GM21825 (cell line): ENCODE measurements at regions not wholly inside any gene's neighbourhood (a gene's known extent, or its start where the extent isn't known, plus 50 kb on each side); places are given as distances from the start of the nearest gene placed in this dataset.

Source experiments
- ATAC-seq: cut with Tn5 transposase; IDR thresholded peaks from one replicate; pipeline ENCODE4 v1.9.1; 2021; ENCODE audit warnings: mild to moderate bottlenecking, moderate library complexity; ENCODE audit not compliant: unreplicated experiment

DNA sequence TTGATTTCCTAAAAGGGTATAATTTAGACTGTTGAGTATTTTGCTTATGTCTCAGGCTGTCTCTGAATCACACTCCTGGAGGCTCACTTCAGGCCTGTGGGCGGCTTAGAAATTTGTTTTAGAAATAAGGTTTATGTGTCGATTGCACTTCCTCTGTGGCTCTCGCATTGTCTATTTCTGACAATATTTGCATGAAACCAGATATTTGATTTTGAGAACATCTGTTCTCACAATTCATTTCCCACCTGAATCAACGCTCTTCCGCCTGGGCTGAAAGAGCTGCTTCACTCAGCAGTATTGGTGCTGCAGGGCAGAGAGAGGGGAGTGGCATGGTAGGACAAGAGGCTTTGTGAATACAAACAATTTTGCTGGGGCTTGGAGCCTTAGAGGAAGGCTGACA is 262.0 kb downstream of the ADRA2A start:
- ATAC-seq: peak; percentile 85

DNA sequence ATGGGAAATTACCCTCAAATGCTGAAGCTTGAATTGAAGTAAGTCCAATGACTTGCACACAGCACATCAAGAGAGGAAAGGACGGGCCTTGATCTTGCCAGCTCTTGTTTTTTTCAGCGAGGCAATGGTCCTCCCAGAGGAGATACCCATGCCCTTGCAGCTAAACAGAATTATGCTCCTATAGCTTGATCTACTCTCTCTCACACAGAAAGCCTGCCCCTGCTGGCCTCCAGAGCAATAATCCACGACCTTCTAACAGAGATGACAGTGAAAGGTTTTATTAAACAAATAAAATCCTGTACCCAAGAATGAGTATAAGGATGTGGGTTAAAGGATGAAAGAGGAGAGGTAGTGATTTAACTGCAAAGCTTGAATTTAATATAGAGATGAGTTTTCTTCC is 268.0 kb downstream of the ADRA2A start:
- ATAC-seq: no peak

DNA sequence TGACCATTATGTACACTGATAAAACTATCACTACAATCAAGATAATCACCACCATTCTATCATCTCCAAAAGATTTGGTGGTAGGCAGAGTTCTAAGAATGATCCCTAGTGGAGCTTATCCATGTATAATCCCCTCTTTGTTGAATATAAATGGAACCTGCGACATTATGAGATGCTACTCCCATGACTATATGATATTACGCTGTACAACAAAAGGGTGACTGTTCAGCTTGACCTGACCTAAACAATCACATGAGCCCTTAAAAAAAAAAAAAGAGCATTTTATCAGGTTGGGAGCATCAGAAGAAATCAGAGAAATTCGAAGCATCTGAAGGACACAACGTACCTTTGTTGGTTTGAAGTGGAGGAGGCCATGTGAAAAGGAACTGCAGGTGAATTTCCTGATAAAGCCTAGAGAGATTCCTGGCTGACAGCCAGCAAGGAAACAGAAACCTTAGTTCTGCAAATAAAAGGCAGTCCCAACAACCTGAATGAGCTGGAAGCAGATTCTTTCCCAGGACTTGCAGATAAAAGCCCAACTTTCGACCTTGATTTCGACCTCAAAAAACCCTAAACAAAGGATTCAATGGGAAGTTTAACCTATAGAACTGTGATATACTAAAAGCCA is 270.7 kb downstream of the ADRA2A start:
- ATAC-seq: no peak

DNA sequence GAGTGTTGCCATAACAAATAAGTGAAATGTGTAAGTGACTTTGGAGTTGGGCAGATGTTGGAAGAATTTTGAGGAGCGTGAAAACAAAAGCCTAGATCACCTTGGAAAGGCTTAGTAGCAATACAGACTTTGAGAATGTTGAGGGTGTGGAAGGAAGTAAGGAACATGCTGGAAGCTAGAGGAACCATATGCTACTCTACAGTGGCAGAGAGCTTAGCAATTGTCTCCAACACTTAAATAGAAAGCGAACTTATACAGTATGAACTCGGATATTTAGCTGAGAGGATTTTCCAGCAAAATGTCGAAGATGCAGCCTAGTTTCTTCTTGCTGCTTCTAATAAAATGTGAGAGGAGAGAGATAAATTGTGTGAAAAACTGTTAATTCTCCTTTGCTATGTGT is 271.2 kb downstream of the ADRA2A start:
- no peak for ATAC-seq

DNA sequence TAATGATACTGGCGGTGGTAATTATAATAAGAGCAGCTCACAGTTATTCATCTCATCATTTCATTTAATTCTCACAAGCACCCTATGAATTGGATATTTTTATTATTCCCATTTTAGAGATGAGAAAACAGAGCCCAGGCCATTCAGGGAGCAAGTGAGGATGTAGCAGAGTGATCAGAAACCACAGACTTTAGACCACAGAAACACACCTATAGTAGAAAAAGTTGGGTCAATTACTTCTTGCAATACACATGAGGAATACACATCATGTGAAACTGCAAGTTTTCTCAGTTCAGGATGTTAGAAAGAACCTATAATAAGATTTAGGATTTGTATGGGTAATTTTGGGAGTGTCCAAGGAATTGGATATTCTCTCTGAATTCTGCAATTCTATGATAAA is 278.0 kb downstream of the ADRA2A start:
- ATAC-seq: no peak

DNA sequence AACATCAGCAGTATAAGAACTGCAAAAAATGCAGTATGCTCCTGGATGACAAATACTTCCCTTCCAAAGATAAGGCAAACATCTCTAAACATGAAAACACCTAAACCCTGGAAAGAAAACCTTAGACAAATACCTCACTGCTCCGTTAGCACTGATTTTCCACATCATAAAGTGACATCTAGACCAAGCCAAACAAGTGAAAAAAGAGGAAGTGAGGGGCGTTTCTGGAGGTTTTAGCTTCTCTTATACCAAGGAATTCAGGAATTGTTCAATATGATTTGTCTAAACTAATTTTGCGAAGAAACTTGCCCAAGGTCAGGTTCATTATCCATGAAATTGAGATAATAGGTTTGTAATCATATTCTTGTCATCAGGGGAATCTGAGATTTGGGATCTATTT is 279.7 kb downstream of the ADRA2A start:
- no peak for ATAC-seq

DNA sequence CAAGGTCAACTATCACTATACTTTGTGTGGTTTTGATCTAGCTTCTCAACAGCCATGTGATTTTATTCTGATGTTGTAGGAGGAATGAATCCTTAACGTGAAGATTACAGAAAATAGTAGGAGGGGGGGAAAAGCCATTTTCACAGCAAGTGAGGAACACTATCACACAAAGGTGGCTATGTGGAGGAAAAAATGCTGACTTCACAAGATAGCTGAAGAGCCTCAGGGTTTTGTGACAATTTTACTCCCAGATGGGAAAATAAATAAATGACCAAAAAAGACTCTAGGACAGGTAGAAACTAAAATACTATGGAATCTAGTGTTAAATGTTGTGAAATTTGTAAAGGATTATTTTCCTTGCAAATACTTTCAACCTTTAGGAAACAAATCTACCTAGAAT is 281.0 kb downstream of the ADRA2A start:
- ATAC-seq: no peak

DNA sequence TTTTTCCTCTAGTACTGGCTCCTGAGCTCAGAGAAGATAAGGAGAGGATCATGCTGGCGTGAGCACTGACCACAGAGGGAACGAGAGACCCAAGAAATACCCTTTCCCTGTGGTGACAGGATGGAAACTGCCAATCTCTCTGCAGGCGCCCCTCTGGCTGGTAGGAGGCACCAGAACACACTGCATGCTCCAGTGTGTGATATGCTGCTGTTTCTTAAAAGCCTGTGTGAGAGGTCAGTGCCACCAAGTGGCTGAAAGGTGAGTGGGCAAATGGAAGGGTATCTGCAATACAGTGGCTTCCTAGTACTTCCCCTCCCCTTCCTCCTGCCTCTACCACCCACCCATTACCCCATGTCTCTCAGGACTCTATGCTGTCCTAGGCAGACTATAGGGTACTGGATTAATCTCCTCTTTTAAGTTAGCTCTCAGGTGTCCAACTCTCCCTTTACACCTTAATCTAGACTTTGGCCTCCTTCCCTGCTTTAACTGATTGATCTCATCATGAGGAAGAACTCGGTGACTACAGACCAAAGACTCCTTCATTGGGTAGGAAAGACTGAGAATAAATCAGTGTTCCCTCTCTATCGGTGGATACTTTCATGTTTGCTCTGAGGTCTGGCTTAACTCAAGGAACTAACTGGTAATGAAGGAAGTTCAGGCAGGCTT is 283.6 kb downstream of the ADRA2A start:
- ATAC-seq: peak; percentile 81

DNA sequence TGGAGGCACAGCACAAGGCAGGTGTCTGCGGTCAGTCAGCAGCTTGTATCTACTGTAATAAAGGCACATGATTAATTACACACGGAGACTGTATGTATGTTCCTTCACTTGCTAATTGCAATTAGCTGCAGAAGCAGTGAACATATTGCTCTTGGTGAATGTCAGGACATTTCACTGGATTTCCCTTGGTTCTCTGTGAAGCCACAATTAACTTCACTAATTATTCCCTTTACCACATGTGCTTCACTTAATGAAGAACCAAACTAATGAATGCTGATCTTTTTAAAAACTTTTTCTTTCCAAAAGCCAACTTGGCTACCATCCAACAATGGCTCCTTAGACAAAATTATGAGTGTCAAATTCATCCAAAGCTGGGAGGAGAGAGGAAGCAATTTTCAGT is 290.7 kb downstream of the ADRA2A start:
- ATAC-seq: no peak

DNA sequence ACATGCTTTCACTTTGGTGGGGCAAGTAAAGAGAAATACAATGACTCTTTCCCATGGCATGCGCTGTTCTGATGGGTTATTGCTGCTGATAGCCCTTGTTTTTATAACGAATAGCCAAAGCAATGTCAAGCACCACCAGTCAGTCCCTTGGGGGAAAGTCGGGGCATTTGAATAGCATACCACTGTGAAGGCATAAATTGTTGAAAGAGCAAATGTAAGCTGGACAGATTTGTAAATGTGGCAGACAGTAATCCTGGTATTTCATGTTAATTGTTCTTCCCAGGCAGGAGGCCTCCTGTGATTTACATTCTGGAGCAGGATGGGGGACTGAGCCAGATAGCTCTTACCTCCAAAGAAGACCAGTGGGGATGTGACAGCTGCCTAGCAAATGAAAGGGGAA is 293.3 kb downstream of the ADRA2A start:
- ATAC-seq: no peak

DNA sequence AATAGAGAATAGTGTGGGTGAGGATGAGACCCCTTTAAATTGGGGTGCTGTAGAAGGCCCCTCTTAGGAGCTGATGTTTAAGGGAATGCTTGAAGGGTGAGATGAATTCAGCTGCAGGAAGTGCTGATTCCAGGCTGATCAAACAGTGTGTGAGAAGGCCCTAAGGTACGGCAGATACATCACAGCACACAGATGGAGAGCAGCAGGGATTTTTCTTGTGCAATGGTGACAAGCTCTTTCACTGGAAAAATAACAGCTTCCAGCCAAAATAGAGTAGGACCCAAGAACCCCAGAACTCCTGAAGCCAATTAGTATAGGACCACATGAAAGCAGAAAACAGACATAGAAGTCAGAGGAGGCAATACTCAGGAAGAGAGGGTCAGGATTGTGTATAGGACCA is 296.9 kb downstream of the ADRA2A start:
- ATAC-seq: no peak

DNA sequence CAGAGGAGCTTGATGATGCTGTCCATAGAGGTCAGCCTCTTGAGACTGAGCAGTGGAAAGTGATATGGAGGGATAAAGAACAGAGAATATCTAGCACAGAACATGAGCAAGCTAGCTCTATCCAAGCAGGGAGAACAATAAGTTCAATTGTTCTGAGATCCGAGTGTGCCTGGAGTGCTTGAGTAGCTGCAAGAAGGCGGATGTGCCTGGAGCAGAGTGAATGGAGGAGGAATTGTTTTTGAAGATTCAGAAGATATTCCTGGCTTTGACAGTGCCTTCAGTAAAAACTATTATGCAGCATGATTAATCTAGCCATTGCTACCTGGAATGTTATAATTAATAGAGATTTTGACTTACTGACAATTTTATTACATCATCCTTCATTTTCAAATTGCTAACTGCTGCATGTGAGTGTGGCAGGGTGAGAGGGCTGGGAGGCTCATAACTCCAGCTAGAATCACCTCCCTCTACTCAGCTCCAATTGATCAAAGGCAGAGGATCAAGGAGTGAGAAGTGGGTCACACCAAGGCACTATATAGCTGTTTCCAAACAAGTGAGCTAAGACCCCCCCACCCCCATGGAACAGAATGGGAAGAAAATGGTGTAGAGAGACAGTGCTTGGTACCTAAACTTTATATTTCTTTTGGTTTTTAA is 302.8 kb downstream of the ADRA2A start:
- ATAC-seq: no peak

DNA sequence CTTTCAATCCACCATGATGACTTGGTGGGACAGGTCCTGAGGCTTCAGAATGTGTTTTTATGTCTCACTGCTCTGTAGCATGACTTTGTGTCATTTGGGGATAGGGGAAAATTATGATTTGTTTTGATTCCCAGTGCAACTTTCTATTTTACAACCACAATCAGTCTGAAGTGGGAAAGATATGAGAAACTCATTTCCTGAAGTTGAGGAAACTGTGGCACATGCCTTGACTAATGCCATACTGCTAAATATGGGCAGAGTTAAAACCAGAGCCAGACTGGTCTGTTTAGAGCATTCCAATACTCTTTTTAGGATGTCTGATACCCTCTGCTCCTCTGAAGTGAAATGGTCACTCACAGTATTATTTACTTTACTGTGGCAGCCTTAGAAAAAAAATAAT is 307.7 kb downstream of the ADRA2A start:
- ATAC-seq: no peak

DNA sequence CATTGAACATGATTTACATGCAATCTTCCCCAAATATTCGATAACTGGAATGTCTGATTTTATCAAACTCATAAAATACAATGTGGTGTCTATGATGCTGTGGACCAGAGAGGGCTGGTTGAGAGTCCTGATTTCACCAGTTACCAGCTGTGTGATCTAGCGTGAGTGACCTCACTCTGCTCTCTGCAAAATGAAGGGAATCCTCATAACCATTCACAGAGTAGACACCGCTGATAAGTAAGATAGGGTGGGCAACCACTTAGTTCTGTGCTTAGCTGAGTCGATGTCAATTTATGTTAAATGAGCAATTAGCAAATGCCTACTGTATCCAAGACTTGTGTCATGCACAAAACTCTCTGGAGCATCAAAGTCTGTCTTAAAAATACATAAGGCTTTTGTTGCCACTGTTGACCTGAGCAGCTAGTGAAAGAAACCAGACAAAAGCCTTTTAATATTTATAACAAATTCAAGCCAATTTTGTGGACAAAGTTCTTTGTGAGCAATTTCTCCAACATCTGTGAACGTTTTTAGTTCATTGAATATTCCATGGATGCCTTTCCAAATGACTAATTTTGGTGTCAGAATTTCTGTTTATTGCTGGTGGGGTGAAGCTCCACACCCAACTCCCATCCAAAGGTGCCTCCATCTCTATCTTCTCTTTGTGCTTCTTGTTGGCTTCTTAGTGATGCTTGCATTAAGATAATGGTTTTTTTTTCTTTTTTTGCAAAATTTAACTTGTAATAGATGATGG is 314.2 kb downstream of the ADRA2A start:
- no peak for ATAC-seq

DNA sequence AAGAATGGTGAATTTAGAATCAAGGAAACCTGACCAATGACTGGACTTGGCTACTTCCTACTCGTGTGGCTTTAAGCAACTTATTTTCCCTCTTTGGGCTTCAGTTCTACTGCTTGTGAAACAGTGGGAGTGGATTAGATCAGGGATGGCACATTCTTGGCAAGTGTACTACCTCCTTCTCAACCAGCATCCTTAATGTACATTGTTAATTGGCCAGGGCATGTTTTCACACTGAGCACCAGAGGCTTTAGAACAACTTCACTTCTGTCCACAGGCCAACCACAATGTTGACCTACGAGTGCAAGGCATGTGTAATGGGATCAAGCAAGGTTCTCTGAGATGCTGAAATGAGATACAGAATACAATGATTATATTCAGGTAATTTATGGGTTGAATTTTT is 315.3 kb downstream of the ADRA2A start:
- no peak for ATAC-seq

DNA sequence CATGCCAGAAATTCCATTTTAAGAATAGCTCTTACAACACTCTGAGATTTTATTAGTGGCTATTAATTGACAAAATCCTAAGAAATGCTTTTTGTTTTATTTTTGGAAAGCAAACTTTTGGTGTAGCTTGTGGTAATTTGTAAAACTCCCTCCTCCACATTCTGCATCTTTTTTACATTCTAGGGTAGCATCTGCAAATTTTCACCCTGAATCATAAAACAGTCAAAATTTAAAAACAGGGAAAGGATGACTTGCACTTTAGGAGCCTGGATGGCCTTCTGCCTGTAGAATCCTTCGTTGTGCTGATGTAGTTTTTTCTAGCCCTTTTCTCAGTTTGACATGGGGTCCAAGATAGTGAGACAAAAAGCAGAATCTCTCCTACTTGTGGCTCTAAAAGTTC is 316.1 kb downstream of the ADRA2A start:
- ATAC-seq: no peak

DNA sequence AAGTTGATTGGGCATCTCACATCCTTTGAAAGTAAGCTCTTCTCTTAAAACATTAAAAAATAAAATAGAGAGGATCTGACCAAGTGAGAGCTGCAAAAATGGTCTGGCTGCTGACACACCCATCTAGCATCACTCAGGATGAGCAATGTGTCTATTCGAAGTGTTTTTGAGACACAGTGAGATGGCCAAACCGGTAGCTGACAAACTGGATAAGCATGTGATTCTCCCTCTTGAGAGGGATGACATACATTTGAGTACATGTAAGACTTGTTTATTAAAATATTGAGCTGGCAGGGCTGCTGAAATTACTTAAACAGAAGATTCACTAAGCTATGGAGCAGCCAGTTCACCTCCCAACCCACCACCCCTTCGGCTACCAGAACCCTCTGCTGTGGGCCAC is 333.9 kb downstream of the ADRA2A start:
- ATAC-seq: no peak

DNA sequence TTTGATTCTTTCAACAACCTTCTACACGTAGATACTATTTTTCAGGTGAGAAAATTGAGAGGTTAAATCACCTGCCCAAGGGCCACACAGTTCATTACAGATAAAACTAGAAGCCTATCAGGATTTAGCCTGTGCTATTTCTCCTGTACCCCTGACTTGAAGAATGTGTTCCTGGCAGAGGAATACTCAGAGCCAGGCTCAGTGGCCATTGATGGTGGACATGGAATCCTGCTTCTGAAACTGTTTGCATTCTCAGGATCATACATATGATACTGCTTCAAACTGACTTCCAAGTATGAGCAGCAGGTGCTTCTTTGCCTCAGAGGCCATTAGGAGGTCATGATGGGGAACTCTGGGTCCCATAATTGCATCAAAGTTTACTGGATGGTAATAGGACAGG is 348.6 kb downstream of the ADRA2A start:
- no peak for ATAC-seq

DNA sequence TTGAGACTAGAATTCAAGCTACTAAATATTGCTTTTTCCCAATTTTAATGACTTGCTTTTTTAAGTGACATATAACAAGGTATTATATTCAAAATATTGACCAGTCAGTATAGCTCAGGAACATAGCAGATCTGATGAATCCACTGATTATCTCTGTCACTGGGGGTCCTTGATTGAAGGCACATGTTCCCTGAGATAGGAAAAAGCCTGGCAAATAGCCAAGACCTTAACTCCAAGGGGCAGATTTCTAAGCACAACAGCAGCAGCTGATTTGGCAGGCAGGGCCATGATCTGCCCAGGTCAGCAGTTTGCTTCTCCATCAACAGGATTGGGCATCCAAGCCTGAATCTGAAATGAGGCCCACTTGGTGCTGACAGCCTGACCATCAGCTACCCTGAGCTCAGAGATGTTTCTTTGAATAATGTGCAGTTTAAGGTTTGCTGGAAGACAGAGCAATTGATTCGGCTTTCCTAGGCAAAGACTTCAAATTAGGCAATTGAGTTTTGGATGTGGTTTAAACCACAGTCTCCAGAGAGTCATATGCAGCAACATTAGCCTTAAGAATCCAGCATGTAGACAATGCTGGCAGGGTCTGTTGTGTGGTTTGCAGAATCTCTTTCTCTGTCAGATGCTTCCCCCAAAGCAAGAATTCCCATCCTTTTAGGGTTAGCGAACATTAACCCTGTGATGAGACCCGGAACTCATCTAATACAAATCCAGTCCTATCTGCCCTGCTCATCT is 352.6 kb downstream of the ADRA2A start:
- no peak for ATAC-seq

DNA sequence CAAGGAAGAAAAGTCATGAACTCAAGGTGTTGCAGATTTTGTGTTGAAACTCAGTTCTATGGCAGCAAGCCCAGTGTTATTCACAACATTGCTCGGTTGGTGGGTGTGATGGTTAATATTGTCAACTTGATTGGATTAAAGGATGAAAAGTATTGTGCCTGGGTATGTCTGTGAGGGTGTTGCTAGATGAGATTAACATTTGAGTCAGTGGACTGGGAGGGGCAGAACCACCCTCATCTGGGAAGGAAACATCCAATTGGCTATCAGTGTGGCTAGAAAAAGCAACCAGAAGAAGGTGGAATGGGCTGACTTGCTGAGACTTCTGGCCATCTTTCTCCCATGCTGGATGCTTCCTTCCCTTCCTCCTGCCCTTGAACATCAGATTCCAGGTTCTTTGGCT is 353.2 kb downstream of the ADRA2A start:
- no peak for ATAC-seq

DNA sequence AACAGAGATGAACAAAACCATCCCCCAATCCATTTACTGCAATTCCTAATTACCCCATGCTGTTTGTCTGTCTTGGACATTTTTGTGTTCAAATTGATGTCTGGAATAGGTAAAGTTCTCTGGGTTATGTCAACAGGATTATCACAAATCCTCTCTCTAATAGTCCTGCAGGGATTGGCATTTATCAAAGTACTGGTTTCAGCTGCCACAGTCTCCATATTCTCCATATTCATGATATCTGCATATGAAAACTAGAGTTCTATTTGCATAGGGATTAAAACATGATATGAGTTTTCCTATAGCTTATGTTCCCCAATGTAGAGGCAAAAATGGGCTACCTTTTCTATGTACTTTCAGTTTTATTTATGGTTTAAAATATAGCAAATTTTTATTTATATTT is 355.8 kb downstream of the ADRA2A start:
- no peak for ATAC-seq
